CD4-positive, alpha-beta T cell treated with Interleukin-4 for 4 hours (primary cell): ENCODE measurements at regions not wholly inside any gene's neighbourhood (a gene's known extent, or its start where the extent isn't known, plus 50 kb on each side); places are given as distances from the start of the nearest gene placed in this dataset.

Experiments used
- DNase-seq: peaks from one replicate; pipeline ENCODE4 v3.0.0-alpha.2; 2020

DNA sequence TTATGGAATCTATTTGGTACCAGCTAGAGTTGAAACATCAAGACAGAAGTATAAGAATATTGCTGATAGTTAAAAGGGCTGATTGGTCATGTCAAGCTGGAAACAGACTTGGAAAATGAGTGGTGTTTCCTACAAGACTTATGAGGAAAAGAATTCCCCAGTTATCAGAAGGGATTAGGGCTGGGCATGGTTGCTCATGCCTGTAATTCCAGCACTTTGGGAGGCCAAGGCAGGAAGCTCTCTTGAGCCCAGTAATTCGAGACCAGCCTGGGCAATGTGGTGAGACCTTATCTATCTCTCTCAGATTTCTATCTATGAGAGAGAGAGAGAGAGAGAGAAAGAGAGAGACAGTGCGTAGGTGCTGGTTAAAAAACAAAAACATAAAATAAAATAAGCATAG is 139.5 kb upstream of the PMFBP1 start:
- DNase-seq = no peak

DNA sequence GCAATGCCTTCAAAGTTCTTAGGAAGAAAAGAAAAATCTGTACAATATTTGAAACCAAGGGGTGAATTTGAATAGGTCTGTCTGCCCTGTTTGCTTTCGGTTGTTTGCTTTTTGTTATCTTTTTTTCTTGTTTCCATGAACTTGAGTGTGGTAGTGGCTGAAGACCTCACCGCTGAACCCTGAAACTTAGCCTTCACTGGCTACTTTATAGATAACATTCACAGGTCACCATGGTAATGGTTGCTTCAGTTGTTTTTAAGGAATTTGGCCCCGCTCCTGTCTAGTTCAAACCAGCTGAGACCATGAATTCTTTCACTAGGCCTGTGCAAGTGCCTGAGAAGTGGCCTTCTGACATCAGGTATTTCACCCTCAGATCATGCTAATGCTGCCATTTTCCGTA is 137.0 kb upstream of the PMFBP1 start:
- DNase-seq = no peak

DNA sequence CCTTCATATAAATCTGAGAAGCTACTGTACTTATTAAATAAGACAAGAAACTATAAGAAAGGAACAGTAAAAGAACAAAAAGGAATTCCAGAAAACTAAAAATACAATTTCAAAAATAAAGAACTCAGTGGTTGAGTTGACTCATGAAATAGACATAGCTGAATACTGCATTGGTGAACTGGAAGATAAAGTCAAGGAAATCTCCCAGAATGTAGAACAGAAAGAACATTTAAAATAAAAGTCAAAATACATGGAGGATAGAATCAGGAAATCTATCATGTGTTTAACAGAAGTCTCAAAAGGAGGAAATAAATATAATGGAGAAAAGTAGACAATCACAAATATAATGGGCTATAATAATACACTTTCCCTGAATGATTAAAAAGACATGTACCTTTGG is 136.4 kb upstream of the PMFBP1 start:
- DNase-seq = no peak

DNA sequence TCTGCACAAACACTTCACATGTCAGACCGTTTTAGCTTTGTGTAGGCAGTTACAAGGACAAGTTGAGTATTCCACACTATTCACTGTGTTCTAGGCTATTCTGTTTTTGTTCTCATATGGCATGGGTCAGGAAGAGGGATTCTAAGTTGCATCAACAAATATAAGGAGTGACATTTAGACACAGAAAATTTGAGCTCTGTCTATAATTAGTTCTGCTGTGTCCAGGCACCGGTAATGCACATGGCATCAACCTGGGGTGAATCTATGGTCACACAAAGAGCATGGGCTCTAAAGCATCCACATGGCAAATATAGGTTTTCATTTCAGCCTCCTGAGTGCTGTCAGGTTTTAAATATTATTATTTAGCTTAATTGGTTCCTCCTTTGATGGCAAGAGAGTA is 130.4 kb upstream of the PMFBP1 start:
- DNase-seq = no peak

DNA sequence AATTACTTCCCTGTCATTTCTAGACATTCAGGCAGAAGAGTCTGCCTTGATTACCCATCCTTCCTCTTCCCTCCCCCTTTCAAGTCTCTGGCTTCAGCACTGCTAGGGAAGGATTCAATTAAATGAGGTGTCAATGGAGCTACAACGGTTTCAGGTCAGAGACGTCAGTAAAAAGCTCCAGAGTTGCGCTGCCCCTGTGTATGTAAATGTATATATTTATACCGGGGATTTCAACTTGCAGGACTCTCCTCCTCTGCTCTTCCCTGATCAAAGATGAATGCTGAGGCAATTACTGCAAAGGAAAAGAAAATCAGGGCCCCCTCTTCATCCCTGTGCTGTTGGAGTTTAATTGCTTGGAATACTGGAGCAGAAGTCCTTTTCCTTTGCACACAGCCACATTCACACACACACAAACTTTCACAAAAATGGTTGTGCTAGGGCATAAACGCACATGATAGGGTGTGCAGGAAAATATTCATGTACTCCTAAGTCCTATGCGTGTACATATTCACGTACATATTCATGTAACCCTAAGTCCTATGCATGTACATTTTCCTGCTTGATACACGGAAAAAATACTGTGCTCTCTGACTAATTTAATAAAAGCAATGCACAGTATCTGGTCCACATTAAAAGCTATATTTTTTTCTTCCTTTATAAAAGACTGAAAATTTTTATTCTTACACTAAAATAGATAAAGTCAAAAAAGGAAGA is 129.7 kb upstream of the PMFBP1 start:
- no peak for DNase-seq

DNA sequence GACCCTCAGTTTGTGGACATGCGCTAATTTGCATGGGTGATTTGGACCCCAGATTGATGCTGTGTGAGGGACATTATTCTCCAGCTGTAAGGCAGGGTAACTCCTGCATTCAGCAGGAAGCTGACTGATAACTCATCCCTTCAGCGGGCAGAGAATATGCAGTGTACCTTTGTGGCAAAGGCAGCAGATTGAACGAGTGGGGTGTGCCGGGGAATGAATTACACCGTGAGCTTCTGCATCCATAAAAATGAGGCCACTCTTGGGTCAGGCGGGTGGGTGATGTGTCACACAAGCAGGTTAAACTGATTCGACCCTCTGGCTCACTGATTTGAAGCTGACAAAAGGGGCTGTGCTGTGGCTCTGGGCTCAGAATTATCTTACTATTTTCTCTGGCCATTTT is 128.9 kb upstream of the PMFBP1 start:
- no peak for DNase-seq

DNA sequence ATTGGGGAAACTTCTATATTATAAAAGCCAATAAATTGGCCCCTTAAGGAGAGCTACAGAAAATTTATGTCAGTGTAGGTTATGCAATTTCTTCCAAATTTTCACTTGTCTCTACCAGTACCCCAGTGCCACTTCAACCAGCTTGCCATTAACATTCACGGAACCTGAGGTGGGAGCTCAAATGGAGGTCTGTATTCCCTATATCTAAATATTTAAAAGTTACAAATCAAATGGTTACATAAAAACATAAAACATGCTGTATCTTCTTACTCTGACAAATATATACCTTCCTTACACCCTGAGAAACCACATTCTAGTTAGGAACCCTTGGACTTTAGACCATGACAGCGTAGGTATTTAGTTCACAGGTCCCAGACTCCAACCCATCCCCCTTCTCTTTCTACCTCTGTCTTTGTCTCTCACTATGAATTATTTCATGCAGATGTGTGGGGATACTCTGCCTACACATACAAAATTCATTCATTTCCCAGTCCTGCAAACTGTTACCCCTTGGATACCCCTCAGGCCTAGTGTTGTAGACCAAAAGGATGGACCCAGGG is 127.8 kb upstream of the PMFBP1 start:
- DNase-seq = no peak

DNA sequence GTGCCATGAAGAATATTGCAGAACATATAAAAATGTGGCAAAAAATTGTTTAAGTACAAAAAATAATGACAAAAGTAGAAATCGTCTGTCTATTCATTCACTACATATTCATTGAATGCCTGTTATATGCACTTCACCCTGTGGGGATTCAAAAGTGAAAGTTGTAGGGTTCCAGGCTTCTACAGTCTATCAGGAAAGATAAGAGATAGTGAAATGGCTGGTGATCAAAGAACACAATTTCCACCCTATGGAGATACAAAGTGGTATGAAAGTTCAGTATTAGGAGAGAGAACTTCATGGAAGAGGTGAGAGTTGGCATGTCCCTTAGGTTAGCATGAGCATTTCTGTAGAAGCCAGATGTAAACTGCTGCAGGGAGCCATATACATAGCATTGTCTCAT is 127.0 kb upstream of the PMFBP1 start:
- no peak for DNase-seq

DNA sequence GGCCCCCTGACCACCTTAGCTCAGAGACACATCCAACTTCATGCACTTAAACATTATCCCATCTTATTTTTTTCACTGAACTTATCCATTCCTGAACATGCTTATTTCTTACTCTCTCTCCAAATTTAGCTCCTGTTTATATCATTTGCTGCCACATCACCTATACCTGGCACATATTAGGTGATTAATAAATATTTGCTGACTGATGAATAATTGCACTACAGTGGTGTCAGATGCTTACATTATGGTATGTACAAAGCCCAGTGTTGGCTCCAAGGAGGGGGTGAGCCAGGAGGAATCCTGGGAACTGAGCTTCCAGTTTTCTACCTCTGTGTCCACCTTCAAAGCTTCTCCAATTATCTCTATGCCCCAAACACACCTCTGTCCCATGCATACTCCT is 124.0 kb upstream of the PMFBP1 start:
- no peak for DNase-seq

DNA sequence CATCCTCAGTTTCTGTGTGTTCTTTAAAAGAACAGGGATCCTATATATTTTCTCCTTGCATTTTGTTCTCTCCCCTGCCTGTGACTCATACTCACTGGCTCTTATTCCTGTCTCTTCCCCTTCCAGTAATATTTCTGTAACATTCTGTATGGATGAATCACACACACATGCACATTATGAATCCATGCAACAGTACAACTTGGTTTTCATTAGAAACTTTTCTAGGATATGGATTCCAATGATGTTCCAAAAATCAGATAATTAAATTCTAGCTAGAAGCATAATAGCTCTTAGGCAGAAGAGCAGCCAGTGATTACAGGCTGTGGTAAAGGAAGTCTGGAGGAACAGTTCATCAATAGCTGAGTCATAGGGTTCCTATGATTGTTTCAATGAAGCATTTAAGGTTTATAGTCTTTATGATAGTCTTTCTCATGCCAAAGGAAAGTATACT is 119.6 kb upstream of the PMFBP1 start:
- no peak for DNase-seq

DNA sequence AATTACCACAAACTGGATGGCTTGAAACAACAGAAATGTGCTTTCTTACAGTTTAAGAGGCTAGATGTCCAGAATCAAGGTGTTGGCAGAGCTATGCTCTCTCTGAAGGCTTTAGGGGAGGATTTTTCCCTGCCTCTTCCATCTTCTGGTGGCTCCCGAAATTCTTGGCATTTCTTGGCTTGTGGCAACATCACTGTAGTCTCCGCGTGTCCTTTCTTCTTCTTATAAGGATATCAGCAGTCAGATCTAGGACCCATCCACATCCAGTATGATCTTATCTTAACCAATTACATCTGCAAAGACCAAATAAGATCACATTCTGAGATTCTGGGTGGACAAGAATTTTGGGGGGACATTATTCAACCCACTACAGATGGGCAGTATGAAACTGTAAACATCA is 119.2 kb upstream of the PMFBP1 start:
- no peak for DNase-seq

DNA sequence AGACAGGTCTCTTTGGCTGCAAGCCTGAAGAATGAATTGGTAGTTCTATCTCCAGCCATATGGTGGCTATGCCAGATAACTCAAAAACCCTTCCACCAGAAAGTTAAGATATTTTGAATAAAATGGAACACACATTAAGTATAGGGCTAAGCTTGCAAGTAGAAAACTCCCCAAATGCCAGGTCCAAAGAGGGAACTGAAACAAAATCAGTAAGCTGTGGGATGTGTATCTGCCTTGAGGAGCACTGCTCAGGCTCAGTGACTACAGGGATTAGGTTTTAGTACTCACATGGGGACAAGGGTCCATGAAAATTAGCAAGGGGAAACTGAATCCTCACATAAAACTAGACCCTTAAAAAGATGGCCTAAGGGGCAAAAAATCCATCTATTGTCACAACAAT is 115.7 kb upstream of the PMFBP1 start:
- no peak for DNase-seq

DNA sequence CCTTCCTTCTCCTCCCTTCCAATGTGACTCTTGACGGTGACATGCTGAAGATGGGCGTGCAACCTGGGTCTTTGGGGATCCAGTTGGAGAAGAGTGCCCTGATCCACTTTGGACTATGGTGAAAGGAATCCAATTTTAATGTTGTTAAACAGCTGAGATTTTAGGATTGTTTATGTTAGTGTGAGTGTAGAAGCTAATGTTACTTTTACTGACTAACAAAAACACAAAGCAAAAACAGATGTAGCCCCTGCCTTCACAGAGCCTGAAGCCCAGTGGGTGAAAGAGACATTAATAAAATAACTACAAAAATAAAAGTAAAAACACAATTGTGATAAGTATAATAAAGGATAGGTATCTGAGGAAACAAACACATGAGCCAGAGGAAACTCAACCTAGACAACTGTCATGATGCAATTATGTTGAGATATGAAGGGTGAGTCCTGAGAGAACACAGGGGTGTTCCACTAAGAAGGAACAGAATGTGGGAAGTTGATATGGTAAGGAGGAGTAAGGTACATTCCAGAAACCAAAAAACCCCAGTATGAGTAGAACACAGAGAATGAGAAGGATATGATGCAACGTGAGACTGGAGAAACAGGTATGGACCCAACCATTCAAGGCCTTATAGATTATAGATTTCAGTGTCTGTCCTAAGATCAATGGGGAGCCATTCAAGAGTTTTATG is 115.1 kb upstream of the PMFBP1 start:
- DNase-seq = no peak

DNA sequence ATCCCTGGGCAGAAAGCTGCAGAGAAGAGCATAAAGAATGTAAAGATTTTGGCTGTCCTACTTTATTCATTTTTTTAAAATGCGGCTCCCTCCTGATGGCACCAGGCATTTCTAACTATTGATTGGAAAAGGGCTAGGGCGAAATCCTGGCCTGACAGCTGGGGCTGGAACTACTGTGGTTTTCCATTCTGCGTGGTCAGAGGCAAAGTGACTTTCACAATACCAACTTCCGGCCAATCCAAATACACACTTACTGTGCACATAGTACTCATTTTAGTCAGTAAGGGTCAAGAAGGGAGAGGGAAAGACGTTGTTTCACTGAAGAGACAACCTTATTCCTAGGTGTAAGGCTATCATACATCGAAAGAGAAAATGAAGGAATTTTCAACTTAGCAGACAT is 113.8 kb upstream of the PMFBP1 start:
- no peak for DNase-seq

DNA sequence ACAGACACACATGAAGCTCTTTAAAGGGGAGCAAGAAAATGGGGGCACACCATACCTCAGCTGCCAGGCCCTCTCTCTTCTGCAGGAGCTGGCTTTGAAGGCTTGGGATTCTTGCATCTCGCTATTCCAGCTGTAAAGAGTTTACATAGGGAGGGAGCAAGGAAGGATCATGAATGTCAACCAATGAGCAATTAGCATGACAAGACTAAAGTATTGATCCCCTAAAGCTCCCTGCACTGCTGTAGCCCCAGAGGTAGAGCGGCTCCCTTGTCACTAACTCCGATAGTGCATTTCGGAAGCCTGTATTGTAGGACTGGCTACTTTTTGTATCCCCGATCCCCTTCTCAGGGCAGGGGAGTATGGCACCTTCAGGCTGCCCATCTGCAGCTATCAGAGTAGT is 113.4 kb upstream of the PMFBP1 start:
- no peak for DNase-seq

DNA sequence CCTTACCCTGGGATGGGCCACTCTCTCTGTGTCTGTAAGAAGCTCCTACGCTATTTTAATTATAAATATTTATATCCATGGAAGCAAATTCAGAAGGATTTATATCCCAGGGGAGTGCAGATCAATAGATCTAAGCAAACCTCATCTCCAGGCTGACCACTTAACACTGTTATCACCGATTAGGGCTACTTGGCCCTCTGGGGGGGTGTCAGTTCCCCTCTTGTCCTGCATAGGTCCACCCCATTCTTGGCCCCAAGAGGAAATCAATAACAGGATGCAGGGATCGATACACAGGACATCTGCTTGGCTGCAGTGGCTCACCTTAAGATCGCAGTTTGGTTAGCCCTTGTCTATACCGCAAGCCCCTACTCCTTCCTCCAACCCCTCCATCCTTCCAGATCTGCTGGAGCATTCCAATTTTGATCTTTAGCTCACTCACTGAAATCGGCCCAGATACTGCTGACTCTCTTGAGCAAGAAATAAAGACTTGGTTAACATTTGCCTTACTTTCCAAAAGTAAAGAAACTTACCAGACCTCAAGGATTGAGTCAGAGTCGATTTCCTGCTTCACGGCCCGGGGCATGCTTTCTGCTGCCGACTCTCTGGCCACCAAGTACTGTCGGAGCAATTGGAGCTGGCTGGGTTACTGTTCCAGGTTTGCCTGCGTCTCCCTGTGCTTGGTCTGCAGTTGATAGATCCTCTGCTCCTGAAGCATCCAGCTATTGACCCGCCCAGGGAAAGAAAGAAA is 112.3 kb upstream of the PMFBP1 start:
- DNase-seq = no peak

DNA sequence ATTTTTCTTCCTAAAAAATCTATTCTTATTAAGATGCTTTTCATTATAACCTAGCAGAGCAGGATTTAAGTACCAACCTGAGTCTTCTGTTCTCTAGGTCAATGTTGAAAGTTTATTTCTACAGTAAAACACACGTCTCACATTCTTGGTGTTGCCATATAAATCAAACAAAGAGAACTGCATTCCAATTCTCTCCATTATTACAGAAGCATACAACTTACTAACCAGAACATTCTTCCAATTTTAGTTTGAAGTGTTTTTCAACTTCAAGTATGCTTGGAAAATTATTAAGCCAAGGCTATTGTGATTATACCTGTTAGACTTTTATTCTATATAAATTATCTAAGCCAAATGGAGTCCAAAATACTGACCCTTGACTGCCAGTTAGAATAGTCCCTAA is 110.4 kb upstream of the PMFBP1 start:
- DNase-seq = no peak

DNA sequence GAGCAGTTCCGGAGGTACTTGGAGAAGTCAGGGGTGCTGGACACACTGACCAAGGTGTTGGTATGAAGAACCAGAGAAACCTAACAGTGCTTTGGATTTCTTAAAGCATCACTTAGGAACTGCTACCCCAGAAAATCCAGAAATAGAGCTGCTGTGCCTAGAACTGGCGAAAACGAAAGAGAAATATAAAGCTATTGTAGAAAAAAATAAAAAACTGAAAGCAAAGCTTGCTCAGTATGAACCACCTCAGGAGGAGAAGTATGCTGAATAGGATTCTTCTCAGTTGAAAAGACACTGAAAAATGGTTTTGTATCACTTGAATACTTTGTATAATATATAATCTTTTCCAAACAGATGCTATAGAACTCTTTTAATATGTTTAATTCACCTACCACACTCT is 106.3 kb upstream of the PMFBP1 start:
- DNase-seq = no peak

DNA sequence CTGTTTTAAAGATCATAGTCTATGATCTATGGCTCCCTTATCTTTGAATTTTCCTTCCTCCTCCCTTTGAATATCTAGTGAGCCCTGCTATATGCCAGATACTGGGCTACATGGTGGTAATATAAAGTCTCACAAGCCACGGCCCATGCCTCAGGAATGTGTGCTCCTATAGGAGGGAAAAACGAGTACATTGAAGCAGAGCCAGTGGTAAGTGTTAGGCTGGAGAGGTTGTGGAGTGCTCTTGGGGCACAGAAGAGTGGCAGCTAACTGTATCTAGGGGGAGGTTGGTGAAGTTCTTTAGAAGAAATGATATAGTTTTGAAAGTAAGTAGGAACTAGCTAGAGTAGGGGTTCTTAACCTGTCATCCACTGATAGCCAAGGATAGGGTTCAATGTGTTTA is 105.8 kb upstream of the PMFBP1 start:
- no peak for DNase-seq

DNA sequence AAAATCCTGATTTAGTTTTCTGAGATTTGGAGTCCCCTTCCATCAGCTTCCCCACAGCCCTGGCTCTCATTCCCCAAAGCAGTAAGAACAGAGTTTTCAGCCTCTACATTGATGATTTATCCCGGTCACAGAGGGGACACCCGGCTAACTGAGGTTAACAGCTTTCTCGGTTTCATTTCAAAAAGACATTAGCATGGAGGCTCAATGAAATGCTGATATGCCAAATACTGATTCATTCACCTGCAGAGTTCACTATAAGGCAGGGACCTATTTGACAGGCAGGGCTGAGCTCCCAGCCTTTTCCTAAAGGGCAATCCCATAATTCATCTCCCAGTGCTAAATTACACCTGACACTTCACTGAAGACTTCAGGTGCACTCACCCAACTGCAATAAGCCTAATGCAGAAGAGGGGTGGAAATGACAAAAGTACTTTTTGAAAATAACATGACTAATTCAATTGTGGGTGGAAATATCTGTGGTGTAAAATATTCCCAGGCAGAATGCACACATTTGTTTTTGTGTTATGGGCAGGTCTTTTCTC is 99.8 kb upstream of the PMFBP1 start:
- DNase-seq = no peak

DNA sequence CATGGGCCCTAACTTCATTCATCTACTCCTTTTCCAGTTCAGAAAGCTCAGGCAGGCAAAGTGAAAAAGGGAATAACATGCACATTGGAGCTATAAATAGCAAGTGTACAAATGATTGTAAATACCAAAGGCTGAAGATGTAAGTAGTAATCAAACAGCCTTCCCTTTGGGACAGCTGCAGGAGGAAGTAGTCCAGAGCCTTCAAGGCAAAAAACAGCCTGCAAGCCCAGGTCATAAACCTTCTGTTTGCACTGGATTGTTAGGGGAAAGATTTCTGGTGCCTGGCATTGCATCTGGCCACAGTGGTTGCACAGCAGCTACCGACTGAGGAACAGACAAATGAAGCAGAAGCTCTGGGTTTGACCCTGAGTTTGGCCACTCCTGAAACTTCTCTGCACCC is 98.6 kb upstream of the PMFBP1 start:
- no peak for DNase-seq

DNA sequence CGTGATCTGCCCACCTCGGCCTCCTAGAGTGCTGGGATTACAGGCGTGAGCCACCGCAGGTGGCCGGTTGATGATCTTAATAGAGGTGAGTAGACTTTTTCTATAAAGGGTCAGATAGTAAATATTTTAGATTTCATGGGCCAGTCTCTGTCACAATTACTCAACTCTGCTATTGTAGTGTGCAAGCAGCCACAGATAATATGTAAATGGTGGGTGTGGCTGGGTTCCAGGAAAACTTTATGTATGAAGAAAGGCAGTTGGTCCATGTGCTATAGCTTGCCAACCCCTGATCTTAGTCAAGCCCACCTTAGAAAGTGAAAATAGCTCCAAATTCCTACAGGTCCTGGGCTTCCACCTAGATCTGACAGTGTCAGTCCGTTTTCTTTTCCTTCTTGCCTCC is 94.9 kb upstream of the PMFBP1 start:
- DNase-seq = no peak

DNA sequence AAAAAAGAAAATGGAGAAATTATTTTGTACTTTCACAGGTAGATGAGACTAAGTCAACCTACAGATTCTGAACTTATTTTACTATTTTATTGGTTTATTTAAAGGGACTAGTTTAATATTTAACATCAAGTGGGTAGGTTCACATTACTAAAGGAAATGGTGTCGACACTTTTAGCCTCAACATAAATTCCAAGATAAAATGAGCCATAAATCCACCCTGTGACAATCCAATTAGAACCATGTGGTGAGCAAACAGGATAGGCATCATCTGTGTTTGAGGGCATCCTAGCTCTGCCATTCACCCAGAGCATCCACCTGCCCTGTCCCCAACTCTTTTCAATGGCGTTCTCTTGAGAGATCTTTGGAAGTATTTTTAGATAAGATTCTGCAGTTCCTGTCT is 92.8 kb upstream of the PMFBP1 start:
- no peak for DNase-seq

DNA sequence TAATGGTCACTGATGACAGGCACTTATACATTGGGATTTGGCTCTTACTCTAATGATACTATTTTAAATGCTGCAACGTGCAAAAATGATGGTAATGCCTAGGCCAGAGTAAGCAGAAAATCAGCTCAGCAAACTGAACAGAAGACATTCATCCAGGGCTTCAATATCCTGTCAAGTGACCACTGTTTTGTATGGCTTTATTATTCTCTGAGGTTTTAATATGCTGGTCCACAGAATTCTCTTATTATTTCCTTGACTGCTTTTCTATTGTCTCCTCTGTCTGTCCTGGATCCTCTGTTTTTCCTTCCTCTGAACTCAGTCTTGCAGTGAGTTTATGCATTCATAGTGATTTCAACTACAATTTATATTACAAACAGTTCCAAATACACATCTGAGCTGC is 90.8 kb upstream of the PMFBP1 start:
- DNase-seq = no peak
